K562 (cell line): ENCODE measurements at regions not wholly inside any gene's neighbourhood (a gene's known extent, or its start where the extent isn't known, plus 50 kb on each side); places are given as distances from the start of the nearest gene placed in this dataset.

ENCODE experiments used
- ATAC-seq: fragments of 200-7000 bp; cut with Tn5 transposase; 3 replicates; pipeline ENCODE4 v1.9.1; 2020; ENCODE audit warnings: moderate library complexity
- BruUV-seq: library from RNA; stranded (reverse); fragments of 400-500 nt; replicated peaks from 2 replicates; lab custom pipeline; 2021; lab: Mats Ljungman, UMichigan
- CTCF ChIA-PET: fragments of 300-600 bp; formaldehyde crosslinking; extraction: SDS; loops from one replicate; lab custom pipeline; 2021; ENCODE audit warnings: low intra/inter-chr PET ratio; lab: Yijun Ruan, JAX
- POLR2A ChIA-PET: fragments of 300-600, 350-650 bp; sonication (Branson Sonifier 250); formaldehyde crosslinking; extraction: SDS; loops from one replicate; lab custom pipeline; 2021; ENCODE audit warnings: antibody characterized with exemption, inconsistent platforms; lab: Yijun Ruan, JAX
- DNase-seq, 4 experiments: peaks; one replicate each; pipeline versions ENCODE4 v3.0.0 to v3.0.0-alpha.2; 2011 to 2018; ENCODE audit warnings: low spot score in 3 of 4, mixed read lengths in 3 of 4; ENCODE audit errors: extremely low read depth in 1 of 4
- FAIRE-seq: peaks from 2 replicates; lab custom pipeline; 2011; peaks lifted over from hg19 to GRCh38; lab: Jason Lieb, UNC
- H2AFZ ChIP-seq: 2 replicates; pipeline ENCODE4 v1.6.0; 2011; ENCODE audit warnings: low read depth, low read length, control low read depth, inconsistent platforms
- H3K27ac ChIP-seq: fragments of 200-600 bp; 3 replicates; pipeline ENCODE4 v1.8.0; 2011; ENCODE audit warnings: low read depth, mild to moderate bottlenecking, control low read depth, inconsistent platforms, low read length, moderate library complexity, mixed read lengths; ENCODE audit errors: extremely low read depth
- H3K27me3 ChIP-seq, 2 experiments: fragments of 300-600 bp in 1 of 2; 2 replicates in 1 of 2; 3 replicates in 1 of 2; pipeline versions ENCODE4 v1.6.0 to v1.8.0; 2011; ENCODE audit warnings: inconsistent platforms in 2 of 2, low read length in 2 of 2, mild to moderate bottlenecking in 1 of 2, mixed read lengths in 1 of 2, moderate library complexity in 1 of 2; ENCODE audit not compliant: control insufficient read depth in 2 of 2, insufficient read depth in 2 of 2
- H3K36me3 ChIP-seq: fragments of 300-600 bp; 3 replicates; pipeline ENCODE4 v1.8.0; 2011; ENCODE audit warnings: mild to moderate bottlenecking, low read length, inconsistent platforms; ENCODE audit not compliant: control insufficient read depth, insufficient read depth
- H3K4me1 ChIP-seq, 2 experiments: fragments of 200-600 bp in 1 of 2; replicated peaks in 1 of 2; 2 replicates in 1 of 2; 3 replicates in 1 of 2; pipeline versions ENCODE4 v1.5.1 to v1.8.0; 2011; ENCODE audit warnings: inconsistent platforms in 2 of 2, low read length in 2 of 2, mild to moderate bottlenecking in 1 of 2, mixed read lengths in 1 of 2, moderate library complexity in 1 of 2; ENCODE audit not compliant: control insufficient read depth in 2 of 2, insufficient read depth in 2 of 2
- H3K4me2 ChIP-seq: 2 replicates; pipeline ENCODE4 v1.6.1; 2011; ENCODE audit warnings: low read length, control low read depth, inconsistent platforms, mixed read lengths; ENCODE audit not compliant: insufficient read depth
- H3K4me3 ChIP-seq: fragments of 200-600 bp; sonication (generic), shearing (Covaris generic); 2 replicates; pipeline ENCODE4 v1.5.1; 2016; ENCODE audit warnings: control low read depth, inconsistent platforms
- H3K79me2 ChIP-seq: fragments of 200-600 bp; 3 replicates; pipeline ENCODE4 v1.8.0; 2011; ENCODE audit warnings: low read length, inconsistent platforms; ENCODE audit not compliant: control insufficient read depth, insufficient read depth
- H3K9ac ChIP-seq, 2 experiments: 2 replicates each; pipeline versions ENCODE4 v1.6.0 to v1.6.1; 2011; ENCODE audit warnings: low read depth in 2 of 2, low read length in 2 of 2, control low read depth in 1 of 2, inconsistent platforms in 1 of 2, mild to moderate bottlenecking in 1 of 2, mixed read lengths in 1 of 2; ENCODE audit not compliant: insufficient read depth in 1 of 2
- H3K9me1 ChIP-seq: one replicate; pipeline ENCODE4 v1.6.0; 2011; ENCODE audit warnings: inconsistent platforms, mild to moderate bottlenecking, low read length, moderate library complexity; ENCODE audit not compliant: control insufficient read depth, insufficient read depth
- H3K9me3 ChIP-seq: replicated peaks from 2 replicates; pipeline ENCODE4 v1.5.1; 2011; ENCODE audit warnings: low read depth, low read length, inconsistent platforms; ENCODE audit not compliant: control insufficient read depth, insufficient read depth
- H4K20me1 ChIP-seq: replicated peaks from 2 replicates; pipeline ENCODE4 v1.6.1; 2011; ENCODE audit warnings: low read length, inconsistent platforms, mixed read lengths; ENCODE audit not compliant: control insufficient read depth, insufficient read depth
- BCOR ChIP-seq: fragments of 450-650 bp; IDR thresholded peaks from 2 replicates; pipeline ENCODE4 v1.6.1; 2016
- CBFA2T2 ChIP-seq: fragments of 450-650 bp; conservative IDR thresholded peaks from 2 replicates; pipeline ENCODE4 v1.6.1; 2017; ENCODE audit warnings: mild to moderate bottlenecking
- CTCF ChIP-seq, 3 experiments: IDR thresholded peaks in 2 of 3; conservative IDR thresholded peaks in 1 of 3; 2 replicates each; pipeline ENCODE4 v1.5.1; 2011 to 2012; ENCODE audit warnings: low read length in 3 of 3, mild to moderate bottlenecking in 3 of 3, control low read depth in 2 of 3, improper control_type of control experiment in 1 of 3, inconsistent platforms in 1 of 3, low read depth in 1 of 3, mixed read lengths in 1 of 3, moderate library complexity in 1 of 3; ENCODE audit not compliant: insufficient read depth in 2 of 3
- GTF2F1 ChIP-seq: IDR thresholded peaks from 2 replicates; pipeline ENCODE4 v1.6.1; 2011; ENCODE audit warnings: low read depth, low read length, improper control_type of control experiment
- LEF1 ChIP-seq: fragments of 450-650 bp; IDR thresholded peaks from 2 replicates; pipeline ENCODE4 v1.6.1; 2016; ENCODE audit warnings: mild to moderate bottlenecking
- NFATC3 ChIP-seq: fragments of 450-650 bp; IDR thresholded peaks from 2 replicates; pipeline ENCODE4 v1.6.1; 2017; ENCODE audit warnings: mild to moderate bottlenecking
- RAD21 ChIP-seq, 2 experiments: fragments of 250-450 bp in 1 of 2; fragments of 450-650 bp in 1 of 2; sonication (Bioruptor Pico) in 1 of 2; formaldehyde crosslinking in 1 of 2; IDR thresholded peaks in 1 of 2; conservative IDR thresholded peaks in 1 of 2; 2 replicates each; pipeline versions ENCODE4 v1.4.0 to v1.8.0; 2020 to 2022; ENCODE audit warnings: mild to moderate bottlenecking in 2 of 2, moderate library complexity in 1 of 2
- REST ChIP-seq, 2 experiments: fragments of 450-650 bp; formaldehyde crosslinking in 1 of 2; IDR thresholded peaks; 2 replicates each; pipeline versions ENCODE4 v1.4.0 to v1.6.1; 2014 to 2020; ENCODE audit warnings: mild to moderate bottlenecking in 2 of 2, borderline replicate concordance in 1 of 2, low read depth in 1 of 2
- SMC3 ChIP-seq: conservative IDR thresholded peaks from 2 replicates; pipeline ENCODE4 v1.6.1; 2011; ENCODE audit warnings: low read depth, low read length, improper control_type of control experiment; ENCODE audit not compliant: insufficient read depth
- WGBS: fragments of 100-300 bp; shearing (Covaris generic); methylation state at CpG from one replicate; pipeline ENCODE4 v1.1.6; 2016; ENCODE audit warnings: low coverage, mixed read lengths; ENCODE audit not compliant: insufficient coverage; ENCODE audit errors: missing lambda C conversion rate; 5-methylcytosine and 5-hydroxymethylcytosine counted together
- in situ Hi-C: fragments of 300-500 bp; cut with MboI; formaldehyde crosslinking; loops from 4 replicates; pipeline ENCODE4 v1.15.0; 2018; ENCODE audit warnings: inconsistent platforms, mixed read lengths
- intact Hi-C: fragments of 100-400 bp; cut with micrococcal nuclease; formaldehyde crosslinking; loops from 2 replicates; pipeline ENCODE4 v1.14.2; 2022
- TF ChIP-seq, protein P1 (sequence below): fragments of 450-650 bp; formaldehyde crosslinking; IDR thresholded peaks from 2 replicates; pipeline ENCODE4 v1.4.0; 2020; ENCODE audit warnings: mild to moderate bottlenecking, moderate library complexity

DNA sequence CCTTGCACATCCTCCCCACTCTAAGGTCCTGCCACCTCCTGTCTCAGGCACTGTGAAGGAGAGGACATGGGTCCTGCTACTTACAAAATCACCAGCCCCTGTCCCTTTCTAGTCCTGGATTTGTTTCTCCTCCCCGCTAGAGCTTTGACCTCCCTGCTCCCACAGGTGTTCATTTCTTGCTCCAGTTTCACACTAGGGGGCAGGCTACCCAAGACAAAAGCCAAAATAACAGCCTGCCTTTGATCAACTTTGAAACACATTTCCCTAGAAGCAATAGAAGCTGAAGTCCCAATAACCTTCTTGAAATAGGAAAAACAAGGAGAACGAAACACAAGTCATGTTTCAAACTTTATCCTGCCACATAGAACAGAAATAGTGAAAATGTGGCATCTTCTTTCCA lies 164.4 kb downstream of the QDPR start:
- DNase-seq: peak; percentile 15 to 46 (median 30)
- 5% methylated on average over 2 of the region's 2 CpGs for WGBS
- H3K9me3 ChIP-seq: no peaks in the 10 kb centered on the region

More for the DNA sequence above, 164.4 kb downstream of the QDPR start:
- peak; percentile 74 for FAIRE-seq
- no TSS peak for BruUV-seq
- intact Hi-C loops (loop anchor here (1.0 to 10.0 kb wide), 3 partner anchors 100 to 1247 kb away; no protein-coding TSS in a partner anchor), in situ Hi-C loops (loop anchor here (25.0 kb wide), 1 partner anchor 1060 kb away; no protein-coding TSS in a partner anchor)
- H3K4me3 ChIP-seq: no peak overlapping the region
- no peak overlapping the region for H3K4me2 ChIP-seq
- no peaks in the 10 kb centered on the region for H3K79me2 ChIP-seq
- no peaks in the 10 kb centered on the region for H4K20me1 ChIP-seq
- no peak overlapping the region for H3K27ac ChIP-seq
- ChIA-PET POLR2A (interaction anchor here (0.6 kb wide), 1 partner anchor 620 kb away, joined by 3 read pairs; no protein-coding TSS in a partner anchor), CTCF (interaction anchor here (1.5 kb wide), 1 partner anchor 100 kb away, joined by 5 read pairs; no protein-coding TSS in a partner anchor)
- H3K4me1 ChIP-seq: no peaks in the 10 kb centered on the region
- no peaks in the 10 kb centered on the region for H3K27me3 ChIP-seq
- H2AFZ ChIP-seq: no peak overlapping the region
- no peaks in the 10 kb centered on the region for H3K9me1 ChIP-seq
- H3K9ac ChIP-seq: no peak overlapping the region
- no peak for TF ChIP-seq GTF2F1
- TF ChIP-seq NFATC3: no peak
- TF ChIP-seq LEF1: peak; percentile 67; the same call in 1 of the 2 replicates
- peak; percentile 48 to 68 for TF ChIP-seq RAD21 (CRISPR knock-in tag; conservative IDR thresholded peaks at IDR 0.05 in 1 of 2, IDR thresholded peaks at IDR 0.05 in 1 of 2)
- TF ChIP-seq BCOR: no peak
- no peak for TF ChIP-seq CBFA2T2
- TF ChIP-seq, protein P1, sequence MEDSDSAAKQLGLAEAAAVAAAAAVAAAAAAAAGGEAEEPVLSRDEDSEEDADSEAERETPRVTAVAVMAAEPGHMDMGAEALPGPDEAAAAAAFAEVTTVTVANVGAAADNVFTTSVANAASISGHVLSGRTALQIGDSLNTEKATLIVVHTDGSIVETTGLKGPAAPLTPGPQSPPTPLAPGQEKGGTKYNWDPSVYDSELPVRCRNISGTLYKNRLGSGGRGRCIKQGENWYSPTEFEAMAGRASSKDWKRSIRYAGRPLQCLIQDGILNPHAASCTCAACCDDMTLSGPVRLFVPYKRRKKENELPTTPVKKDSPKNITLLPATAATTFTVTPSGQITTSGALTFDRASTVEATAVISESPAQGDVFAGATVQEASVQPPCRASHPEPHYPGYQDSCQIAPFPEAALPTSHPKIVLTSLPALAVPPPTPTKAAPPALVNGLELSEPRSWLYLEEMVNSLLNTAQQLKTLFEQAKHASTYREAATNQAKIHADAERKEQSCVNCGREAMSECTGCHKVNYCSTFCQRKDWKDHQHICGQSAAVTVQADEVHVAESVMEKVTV (CRISPR knock-in tag): no peak
- peak; percentile 56; the same call in 1 of the 2 replicates for TF ChIP-seq REST (IDR thresholded peaks at IDR 0.05; ENCODE audit: borderline replicate concordance)
- TF ChIP-seq REST (CRISPR knock-in tag; IDR thresholded peaks at IDR 0.05; ENCODE audit: low read depth): no peak
- peak; percentile 51; the same call in 1 of the 2 replicates for TF ChIP-seq SMC3
- peak; percentile 55 to 71 (median 67) for TF ChIP-seq CTCF (IDR thresholded peaks at IDR 0.05 in 2 of 3, conservative IDR thresholded peaks at IDR 0.05 in 1 of 3; ENCODE audit: insufficient read depth in 2 of 3, low read depth in 1 of 3, low read length in 3 of 3)
- ATAC-seq: peak; percentile 77
- H3K36me3 ChIP-seq: no peaks in the 10 kb centered on the region
